CD4-positive, alpha-beta T cell (primary cell): ENCODE measurements at regions not wholly inside any gene's neighbourhood (a gene's known extent, or its start where the extent isn't known, plus 50 kb on each side); places are given as distances from the start of the nearest gene placed in this dataset.

Experiments
- ATAC-seq: fragments of 200-7000 bp; cut with Tn5 transposase; one replicate; pipeline ENCODE4 v1.10.0; 2022; ENCODE audit warnings: mild to moderate bottlenecking; ENCODE audit not compliant: poor library complexity
- CTCF ChIA-PET: fragments of 350-600 bp; sonication (Branson Sonifier 250); formaldehyde crosslinking; loops from one replicate; lab custom pipeline; 2021; ENCODE audit warnings: antibody characterized with exemption, inconsistent platforms; lab: Charles Lee
- POLR2A ChIA-PET: fragments of 350-600 bp; sonication (Branson Sonifier 250); formaldehyde crosslinking; loops from one replicate; lab custom pipeline; 2021; ENCODE audit warnings: antibody characterized with exemption, inconsistent platforms; lab: Charles Lee
- DNase-seq, 14 experiments: peaks; one replicate each; pipeline ENCODE4 v3.0.0-alpha.2; 2013 to 2020; ENCODE audit warnings: mixed read lengths in 2 of 14
- H3K27ac ChIP-seq, 2 donors: one replicate each; pipeline versions ENCODE4 v1.5.1 to v1.7.0; 2013; ENCODE audit warnings: low read length in 2 of 2, low read depth in 1 of 2, mild to moderate bottlenecking in 1 of 2
- H3K27me3 ChIP-seq, 2 experiments: 1 replicate in 1 of 2; 2 replicates in 1 of 2; pipeline versions ENCODE4 v1.6.1 to v1.7.0; 2013; ENCODE audit warnings: low read length in 2 of 2, control low read depth in 1 of 2, mild to moderate bottlenecking in 1 of 2, moderate library complexity in 1 of 2; ENCODE audit not compliant: insufficient read depth in 2 of 2, control insufficient read depth in 1 of 2
- H3K36me3 ChIP-seq: one replicate; pipeline ENCODE4 v1.6.1; 2013; ENCODE audit warnings: low read length, control low read depth; ENCODE audit not compliant: insufficient read depth
- H3K4me1 ChIP-seq: one replicate; pipeline ENCODE4 v1.6.1; 2013; ENCODE audit warnings: low read length, control low read depth; ENCODE audit not compliant: insufficient read depth
- H3K4me3 ChIP-seq: one replicate; pipeline ENCODE4 v1.5.1; 2013; ENCODE audit warnings: mild to moderate bottlenecking, low read length, moderate library complexity
- H3K9me3 ChIP-seq, 2 experiments: 1 replicate in 1 of 2; 2 replicates in 1 of 2; pipeline versions ENCODE4 v1.6.1 to v1.7.0; 2013; ENCODE audit warnings: low read length in 2 of 2, mild to moderate bottlenecking in 2 of 2, control low read depth in 1 of 2, moderate library complexity in 1 of 2; ENCODE audit not compliant: control insufficient read depth in 1 of 2, insufficient read depth in 1 of 2
- H3K27ac Mint-ChIP-seq: one replicate; pipeline ENCODE4 v1.8.0; 2020; ENCODE audit warnings: mixed read lengths
- H3K27me3 Mint-ChIP-seq: one replicate; pipeline ENCODE4 v1.8.0; 2021; ENCODE audit warnings: mixed read lengths
- H3K36me3 Mint-ChIP-seq: one replicate; pipeline ENCODE4 v1.8.0; 2021; ENCODE audit warnings: low read depth, mixed read lengths
- H3K4me1 Mint-ChIP-seq: one replicate; pipeline ENCODE4 v1.8.0; 2021; ENCODE audit warnings: low read depth, mixed read lengths
- H3K4me3 Mint-ChIP-seq: one replicate; pipeline ENCODE4 v1.8.0; 2020; ENCODE audit warnings: mild to moderate bottlenecking, mixed read lengths
- H3K9me3 Mint-ChIP-seq: one replicate; pipeline ENCODE4 v1.8.0; 2020; ENCODE audit warnings: mixed read lengths
- intact Hi-C, 2 experiments: fragments of 100-400 bp; cut with DNase I in 1 of 2; cut with micrococcal nuclease in 1 of 2; formaldehyde crosslinking; loops; one replicate each; pipeline versions ENCODE4 v1.15.1 to v1.9.0; 2023 to 2025; cut with DNase I, micrococcal nuclease
- TF ChIP-seq, protein P1 (sequence below): fragments of 200-600 bp; IDR thresholded peaks from one replicate; pipeline ENCODE4 v1.8.0; 2022; ENCODE audit warnings: antibody characterized with exemption, mild to moderate bottlenecking

DNA sequence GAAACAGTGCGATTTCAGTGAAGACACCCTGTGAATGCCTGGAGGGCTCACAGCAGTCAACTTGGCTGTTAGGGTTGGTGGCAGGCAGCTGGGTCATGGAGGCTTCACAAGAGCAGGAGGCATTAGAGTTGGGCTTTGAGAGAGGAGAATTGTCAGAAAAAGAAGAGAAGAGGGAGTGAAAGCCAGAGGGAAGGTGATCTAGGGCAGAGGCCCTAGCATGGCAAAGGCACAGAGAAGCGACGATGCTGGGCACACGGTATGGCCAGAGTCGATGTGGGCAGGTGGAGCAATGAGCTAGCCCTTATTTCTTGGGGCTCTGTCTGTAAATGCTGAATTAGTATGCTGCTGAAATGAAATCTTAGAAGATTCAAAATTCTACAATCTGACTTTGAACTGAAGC is 52.6 kb upstream of the OLFM4 start:
- ATAC-seq (no peak), DNase-seq (no peak)
- Histone ChIP-seq H3K4me1 (no peaks in the 10 kb centered on the region), H3K36me3 (no peaks in the 10 kb centered on the region), H3K9me3 (no peaks in the 10 kb centered on the region), H3K27me3 (peaks cover 0 to 3% of the 10 kb centered on the region in 2 experiments), H3K4me3 (no peak overlapping the region), H3K27ac (no peak overlapping the region)
- Mint-ChIP-seq H3K4me3 (no peak overlapping the region), H3K27me3 (peaks cover 29% of the 10 kb centered on the region), H3K27ac (no peak overlapping the region), H3K36me3 (no peaks in the 10 kb centered on the region), H3K4me1 (no peaks in the 10 kb centered on the region), H3K9me3 (no peaks in the 10 kb centered on the region)
- POLR2A ChIA-PET, result no interaction called here
- CTCF ChIA-PET, result no interaction called here
- intact Hi-C loops, result no loop called here
- TF ChIP-seq, protein P1, sequence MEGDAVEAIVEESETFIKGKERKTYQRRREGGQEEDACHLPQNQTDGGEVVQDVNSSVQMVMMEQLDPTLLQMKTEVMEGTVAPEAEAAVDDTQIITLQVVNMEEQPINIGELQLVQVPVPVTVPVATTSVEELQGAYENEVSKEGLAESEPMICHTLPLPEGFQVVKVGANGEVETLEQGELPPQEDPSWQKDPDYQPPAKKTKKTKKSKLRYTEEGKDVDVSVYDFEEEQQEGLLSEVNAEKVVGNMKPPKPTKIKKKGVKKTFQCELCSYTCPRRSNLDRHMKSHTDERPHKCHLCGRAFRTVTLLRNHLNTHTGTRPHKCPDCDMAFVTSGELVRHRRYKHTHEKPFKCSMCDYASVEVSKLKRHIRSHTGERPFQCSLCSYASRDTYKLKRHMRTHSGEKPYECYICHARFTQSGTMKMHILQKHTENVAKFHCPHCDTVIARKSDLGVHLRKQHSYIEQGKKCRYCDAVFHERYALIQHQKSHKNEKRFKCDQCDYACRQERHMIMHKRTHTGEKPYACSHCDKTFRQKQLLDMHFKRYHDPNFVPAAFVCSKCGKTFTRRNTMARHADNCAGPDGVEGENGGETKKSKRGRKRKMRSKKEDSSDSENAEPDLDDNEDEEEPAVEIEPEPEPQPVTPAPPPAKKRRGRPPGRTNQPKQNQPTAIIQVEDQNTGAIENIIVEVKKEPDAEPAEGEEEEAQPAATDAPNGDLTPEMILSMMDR, result no peak

DNA sequence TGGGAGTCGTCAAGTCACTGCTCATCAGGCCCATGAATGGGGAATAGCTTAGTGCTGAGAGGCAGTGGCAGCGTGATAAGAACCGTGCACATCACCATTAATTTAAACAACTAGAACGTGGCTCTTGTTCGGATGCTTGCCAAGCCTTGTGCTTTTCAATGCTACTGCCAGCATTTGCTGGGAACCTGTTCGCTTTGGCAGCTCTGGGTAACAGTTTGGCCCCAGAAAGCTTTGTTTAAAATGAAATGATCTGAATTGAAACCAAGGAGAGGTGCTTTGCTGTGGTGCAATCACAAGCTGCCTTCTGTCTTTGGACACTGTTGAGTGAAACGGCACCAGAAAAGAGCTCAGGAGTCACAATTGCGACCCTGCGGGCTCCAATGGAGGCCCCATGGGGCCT is 53.5 kb upstream of the OLFM4 start:
- TF ChIP-seq, protein P1, result no peak
- H3K4me1 ChIP-seq, result no peaks in the 10 kb centered on the region
- no peaks in the 10 kb centered on the region for H3K9me3 ChIP-seq
- Mint-ChIP-seq H3K36me3 (no peaks in the 10 kb centered on the region), H3K27ac (no peak overlapping the region), H3K4me3 (no peak overlapping the region), H3K9me3 (no peaks in the 10 kb centered on the region), H3K27me3 (peaks cover 27% of the 10 kb centered on the region), H3K4me1 (no peaks in the 10 kb centered on the region)
- ChIA-PET POLR2A (no interaction called here), CTCF (no interaction called here)
- H3K27ac ChIP-seq, result no peak overlapping the region
- H3K36me3 ChIP-seq, result no peaks in the 10 kb centered on the region
- no peak for DNase-seq
- no peak for ATAC-seq
- intact Hi-C loops, result no loop called here
- H3K4me3 ChIP-seq, result no peak overlapping the region
- H3K27me3 ChIP-seq, result peaks cover 0 to 3% of the 10 kb centered on the region in 2 experiments

DNA sequence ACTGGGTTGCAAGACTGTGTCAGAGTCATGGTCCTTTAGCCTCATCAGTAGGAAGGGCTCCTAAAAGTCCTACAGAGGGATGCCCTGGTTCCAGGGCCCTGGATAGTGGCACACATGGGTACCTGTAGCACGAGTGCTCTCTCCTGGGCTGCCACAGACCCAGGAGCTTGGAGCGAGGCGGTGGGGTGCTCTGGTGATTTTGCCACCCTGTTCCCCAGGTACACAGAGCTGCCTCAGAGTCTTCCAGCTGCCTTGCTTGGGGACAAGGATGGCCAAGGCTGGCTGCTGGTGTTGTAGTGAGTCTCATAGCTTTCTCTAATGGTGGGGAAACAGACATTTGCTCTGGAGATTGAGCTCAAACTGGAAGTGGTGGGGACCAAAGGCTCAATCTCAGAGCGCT is 53.9 kb upstream of the OLFM4 start:
- Histone ChIP-seq H3K36me3 (no peaks in the 10 kb centered on the region), H3K4me3 (no peak overlapping the region), H3K4me1 (no peaks in the 10 kb centered on the region), H3K27ac (no peak overlapping the region), H3K27me3 (peaks cover 0 to 3% of the 10 kb centered on the region in 2 experiments), H3K9me3 (no peaks in the 10 kb centered on the region)
- H3K27ac Mint-ChIP-seq, result no peak overlapping the region
- POLR2A ChIA-PET, result no interaction called here
- CTCF ChIA-PET, result no interaction called here
- TF ChIP-seq, protein P1, result no peak
- no peaks in the 10 kb centered on the region for H3K4me1 Mint-ChIP-seq
- peaks cover 28% of the 10 kb centered on the region for H3K27me3 Mint-ChIP-seq
- no peaks in the 10 kb centered on the region for H3K9me3 Mint-ChIP-seq
- no peak for ATAC-seq
- H3K36me3 Mint-ChIP-seq, result no peaks in the 10 kb centered on the region
- intact Hi-C loops, result no loop called here
- H3K4me3 Mint-ChIP-seq, result no peak overlapping the region
- DNase-seq, result no peak
